D721Med (cell line): ENCODE measurements at regions not wholly inside any gene's neighbourhood (a gene's known extent, or its start where the extent isn't known, plus 50 kb on each side); places are given as distances from the start of the nearest gene placed in this dataset.

Experiments used
- DNase-seq: peaks from one replicate; pipeline ENCODE4 v3.0.0; 2011; ENCODE audit warnings: low spot score; ENCODE audit not compliant: insufficient read length
- FAIRE-seq: peaks from 2 replicates; lab custom pipeline; 2011; peaks lifted over from hg19 to GRCh38; lab: Jason Lieb, UNC
- CTCF ChIP-seq: IDR thresholded peaks from 2 replicates; pipeline ENCODE4 v1.5.1; 2012; ENCODE audit warnings: mild to moderate bottlenecking, control low read depth; ENCODE audit not compliant: insufficient read depth; ENCODE audit errors: missing control alignments

GRCh38 chr9:103899866-103900265 is 194.2 kb upstream of the SMC2 start:
- no peak for DNase-seq
- no peak for FAIRE-seq
- no peak for TF ChIP-seq CTCF

- TF ChIP-seq CTCF, result no peak
- DNase-seq, result no peak
- FAIRE-seq, result no peak
Measured at GRCh38 chr9:103900466-103900865, 193.6 kb upstream of the SMC2 start.

- no peak for TF ChIP-seq CTCF
- DNase-seq (no peak), FAIRE-seq (no peak)
Measured at GRCh38 chr9:103902263-103902662, 191.8 kb upstream of the SMC2 start.

GRCh38 chr9:103904242-103904641 is 189.9 kb upstream of the SMC2 start:
- FAIRE-seq (no peak), DNase-seq (no peak)
- TF ChIP-seq CTCF, result no peak

GRCh38 chr9:103913899-103914298 is 180.2 kb upstream of the SMC2 start:
- no peak for TF ChIP-seq CTCF
- DNase-seq (no peak), FAIRE-seq (no peak)

GRCh38 chr9:103919605-103920209 is 174.4 kb upstream of the SMC2 start:
- FAIRE-seq (no peak), DNase-seq (no peak)
- TF ChIP-seq CTCF, result no peak

GRCh38 chr9:103928442-103928841 is 165.7 kb upstream of the SMC2 start:
- FAIRE-seq (no peak), DNase-seq (no peak)
- TF ChIP-seq CTCF, result no peak
